Raji (cell line): ENCODE measurements at regions not wholly inside any gene's neighbourhood (a gene's known extent, or its start where the extent isn't known, plus 50 kb on each side); places are given as distances from the start of the nearest gene placed in this dataset.

Experiments used
- POLR2A ChIP-seq: IDR thresholded peaks from 2 replicates; pipeline ENCODE4 v1.6.1; 2011; ENCODE audit warnings: low read depth, low read length, control low read depth; ENCODE audit not compliant: insufficient read depth

DNA sequence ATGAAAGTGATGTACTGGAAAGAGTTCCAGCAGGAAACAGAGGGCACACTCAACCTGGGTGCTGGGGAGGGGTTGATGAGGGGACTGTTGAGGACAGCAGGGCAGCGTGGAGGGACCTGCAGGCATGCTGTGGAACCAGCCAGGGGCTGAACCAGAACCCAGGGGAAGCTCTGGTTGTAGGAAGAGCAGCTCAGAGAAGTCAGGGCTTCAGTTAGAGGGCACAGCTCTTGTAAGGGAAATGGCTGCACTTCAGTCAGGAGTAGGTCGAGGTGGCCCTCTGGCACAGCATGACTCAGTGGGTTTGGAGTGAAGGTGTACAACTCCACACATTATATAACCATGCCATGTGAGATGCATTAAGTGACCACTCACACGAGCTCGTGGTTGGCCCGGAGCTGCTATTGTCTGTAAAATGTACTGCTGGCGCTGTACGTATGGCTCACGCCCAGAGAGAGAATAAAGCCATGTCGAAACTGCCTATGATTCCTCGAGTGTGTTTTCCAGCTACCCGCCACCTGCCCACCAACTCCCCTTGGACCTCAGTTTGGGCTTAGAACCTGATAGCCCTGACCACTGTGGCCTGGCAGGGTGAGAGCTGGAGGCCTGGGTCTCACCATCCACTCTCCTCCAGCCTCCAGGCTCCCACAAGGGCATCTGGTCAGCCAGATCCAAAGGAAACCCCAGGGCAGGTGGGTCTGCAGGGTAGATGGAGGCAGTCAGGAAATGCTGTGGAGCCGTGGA, 136.5 kb upstream of the HS6ST1 start:
- TF ChIP-seq POLR2A: no peak

DNA sequence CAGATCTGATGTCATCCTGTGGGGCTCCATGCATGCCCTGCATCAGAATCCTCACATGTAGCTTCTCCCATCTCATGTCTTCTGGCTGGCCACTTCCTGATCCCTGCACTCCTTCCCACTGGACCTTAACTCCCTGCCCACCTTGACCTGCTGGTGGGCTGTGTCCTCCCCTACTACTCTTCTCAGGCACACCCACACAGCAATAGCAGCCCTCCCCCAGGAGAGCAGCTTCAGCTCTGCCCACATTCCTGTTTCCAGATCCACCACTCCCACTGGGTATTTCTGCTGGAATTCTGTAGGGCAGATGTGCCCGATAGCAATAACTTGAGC, 137.0 kb upstream of the HS6ST1 start:
- TF ChIP-seq POLR2A: no peak

DNA sequence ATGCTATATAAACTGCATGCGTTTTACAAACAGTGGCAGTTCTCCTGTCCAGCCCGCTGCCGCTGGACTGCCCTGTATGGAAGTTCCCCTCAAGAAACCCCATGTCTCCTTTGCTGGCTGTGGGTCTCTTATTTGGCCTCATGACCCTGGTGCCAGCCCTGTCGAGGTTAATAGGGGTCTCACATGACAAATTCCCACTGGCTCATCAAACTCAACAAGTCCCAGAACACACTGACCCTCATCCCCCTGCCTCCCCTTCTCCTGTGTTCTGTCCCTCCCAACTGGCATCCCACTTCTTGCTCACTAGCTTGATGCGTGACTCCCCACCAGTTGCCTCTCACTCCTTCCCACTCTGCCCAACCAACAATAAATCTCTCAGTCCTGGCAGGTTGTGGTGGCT, 137.6 kb upstream of the HS6ST1 start:
- no peak for TF ChIP-seq POLR2A

DNA sequence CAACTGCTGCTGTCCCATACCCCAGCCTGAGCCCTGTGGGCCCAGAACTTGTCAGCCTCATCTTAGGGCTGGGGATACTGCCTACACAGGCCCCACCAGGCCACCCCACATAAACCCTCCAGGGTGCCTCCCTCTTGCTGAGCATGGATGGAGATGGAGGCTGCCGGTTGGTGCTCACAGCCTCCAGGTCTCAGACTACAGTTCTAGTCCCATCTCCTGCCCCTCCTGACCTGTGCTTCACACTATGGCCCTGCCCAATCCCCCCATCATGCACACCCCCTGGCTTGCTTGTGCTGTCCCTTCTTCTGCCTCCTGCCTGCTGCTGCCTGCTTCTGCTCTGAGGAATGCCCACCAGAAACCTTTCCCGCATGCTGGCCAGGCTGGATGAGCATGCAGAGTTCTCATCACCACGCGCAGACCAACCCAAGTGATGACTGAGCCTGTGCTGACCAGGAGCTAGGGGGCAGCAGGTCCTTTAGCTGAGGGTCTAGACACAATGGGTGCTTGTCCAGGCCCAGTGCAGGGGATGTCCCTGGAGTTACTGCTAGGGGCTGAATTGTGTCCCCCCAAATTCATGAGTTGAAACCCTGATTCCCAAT, 138.4 kb upstream of the HS6ST1 start:
- TF ChIP-seq POLR2A: no peak

DNA sequence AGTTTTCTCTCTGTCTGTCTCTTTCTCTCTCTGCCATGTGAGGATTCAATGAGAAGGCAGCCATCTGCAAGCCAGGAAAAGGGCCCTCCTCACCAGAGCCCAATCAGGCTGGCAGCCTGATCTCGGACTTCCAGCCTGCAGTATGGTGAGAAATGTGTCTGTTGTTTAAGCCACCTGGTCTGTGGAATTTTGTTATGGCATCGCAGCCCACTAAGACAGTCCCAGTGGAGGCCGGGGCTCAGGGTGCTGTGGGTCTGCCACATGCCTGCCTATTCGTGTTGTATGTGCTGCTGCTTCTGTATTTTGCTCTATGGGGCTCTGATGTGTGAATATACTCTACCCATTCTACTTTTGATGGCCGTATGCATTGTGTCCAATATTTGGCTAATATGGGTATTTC, 139.0 kb upstream of the HS6ST1 start:
- TF ChIP-seq POLR2A: no peak

DNA sequence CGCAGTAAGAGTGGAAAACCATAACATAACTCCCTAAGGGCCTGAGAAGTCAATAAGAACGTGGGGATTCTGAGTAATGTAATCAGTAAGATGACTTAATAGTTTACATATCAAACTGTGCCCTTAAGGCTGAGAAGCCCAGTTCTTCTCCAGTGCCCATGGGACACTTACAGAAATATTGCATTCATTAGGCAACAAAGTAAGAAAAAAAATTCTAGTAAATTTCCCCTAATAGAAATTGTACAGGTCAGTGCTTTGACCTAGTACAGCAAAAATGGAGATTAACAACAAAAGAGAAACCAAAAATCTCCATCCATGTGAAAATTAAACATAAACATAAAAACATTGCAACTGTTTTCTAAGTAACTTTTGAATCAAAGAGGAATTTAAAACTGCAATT, 139.8 kb upstream of the HS6ST1 start:
- TF ChIP-seq POLR2A: no peak

DNA sequence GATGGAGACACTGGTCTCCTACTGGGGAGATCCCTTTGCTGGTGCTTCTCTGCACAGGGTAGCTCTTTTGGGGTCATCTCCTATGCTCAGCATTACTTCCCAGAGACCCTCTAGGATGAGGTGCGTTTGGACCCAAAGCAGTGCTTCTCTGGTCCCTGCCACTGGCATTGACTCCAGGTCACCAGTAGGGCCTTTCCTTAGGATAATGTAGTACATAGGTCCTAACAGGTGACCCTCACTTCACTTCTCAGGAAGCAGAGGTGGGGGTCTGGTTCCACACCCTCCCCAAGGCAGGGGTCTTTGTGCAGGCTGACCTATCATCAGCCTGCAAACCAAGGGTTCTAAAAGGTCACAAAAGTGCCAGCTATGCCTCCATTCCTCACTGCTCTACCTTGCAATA, 145.8 kb upstream of the HS6ST1 start:
- no peak for TF ChIP-seq POLR2A

DNA sequence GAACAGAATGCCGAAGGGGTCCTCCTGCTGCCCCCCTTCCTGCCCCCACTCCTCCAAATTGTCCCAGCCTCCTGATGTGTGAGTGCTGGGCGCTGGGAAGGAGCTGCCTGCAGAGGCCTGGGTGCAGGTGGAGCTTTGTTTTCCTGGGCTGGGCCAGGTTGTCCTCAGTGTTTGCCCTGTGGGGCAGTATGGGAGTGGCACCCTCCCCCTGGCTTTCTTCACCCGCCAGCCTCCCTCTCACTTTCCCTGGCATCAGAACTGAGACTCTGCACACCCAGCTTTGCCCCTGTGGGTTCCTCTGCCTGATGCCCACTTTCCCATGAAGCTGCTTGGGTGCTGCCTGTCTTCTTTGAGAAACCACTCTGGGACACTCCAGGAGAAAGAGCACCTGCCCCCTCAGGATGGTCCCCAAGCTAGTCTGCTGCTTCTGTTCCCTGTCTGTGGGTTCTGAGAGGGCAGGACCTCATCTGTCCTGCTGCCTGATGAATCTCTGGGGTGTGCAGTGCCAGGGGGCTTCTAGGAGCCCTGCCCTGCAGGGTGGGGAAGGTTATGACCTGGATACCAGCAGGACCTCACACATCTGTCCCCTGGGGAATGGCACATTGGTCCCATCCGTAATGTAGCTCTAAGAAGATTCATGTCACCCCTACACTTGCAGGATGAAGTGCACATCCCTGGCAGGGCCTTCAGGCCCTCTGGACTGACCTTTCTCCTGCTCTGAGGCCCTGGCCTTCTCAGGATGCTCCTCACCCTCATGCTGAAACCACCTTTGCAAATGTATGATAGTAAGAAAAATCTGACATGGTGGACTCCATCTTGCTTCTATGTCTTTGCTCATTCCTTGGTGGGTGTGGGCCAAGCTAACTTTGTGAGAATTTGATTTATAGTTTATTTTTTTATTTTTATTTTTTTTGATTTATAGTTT, 146.8 kb upstream of the HS6ST1 start:
- no peak for TF ChIP-seq POLR2A

DNA sequence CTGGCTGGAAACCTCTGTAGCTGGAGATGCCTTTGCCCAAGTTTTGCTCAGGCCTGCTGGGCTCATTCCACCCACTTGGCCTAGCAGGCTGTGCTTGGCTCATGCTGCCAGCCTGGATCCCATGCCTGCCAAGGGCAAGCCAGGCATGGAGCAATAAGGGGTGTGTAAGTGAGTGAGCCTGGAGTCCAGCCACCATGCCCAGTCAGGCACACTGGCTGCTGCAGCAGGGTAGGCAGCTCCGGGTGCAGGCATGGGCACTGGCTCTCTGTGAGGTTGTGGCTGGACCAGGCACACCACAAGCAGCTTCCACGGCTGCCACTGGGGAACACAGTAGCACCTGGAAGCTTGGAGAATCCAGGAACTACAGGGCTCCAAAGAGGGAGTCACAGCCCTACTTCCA, 147.7 kb upstream of the HS6ST1 start:
- no peak for TF ChIP-seq POLR2A

DNA sequence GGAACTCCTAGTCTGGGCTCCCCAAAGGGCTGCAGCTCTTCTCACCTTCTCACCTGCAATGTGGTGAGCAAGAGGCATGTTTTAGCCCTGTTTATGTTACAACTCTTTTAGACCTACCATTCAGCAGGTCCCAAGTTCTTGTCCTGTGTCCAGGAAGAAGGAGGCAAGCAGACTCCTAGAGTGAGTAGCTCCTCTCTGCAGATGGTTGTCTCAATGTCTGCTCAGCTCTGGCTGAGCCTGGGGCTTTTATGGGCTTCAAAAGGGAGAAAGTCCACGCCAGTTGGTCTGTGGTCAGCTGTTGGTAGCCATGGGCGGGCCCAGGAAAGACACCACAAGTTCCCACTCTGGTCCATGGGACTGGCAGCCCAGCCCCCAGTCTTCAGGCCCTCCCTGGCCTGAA, 148.1 kb upstream of the HS6ST1 start:
- TF ChIP-seq POLR2A: no peak

DNA sequence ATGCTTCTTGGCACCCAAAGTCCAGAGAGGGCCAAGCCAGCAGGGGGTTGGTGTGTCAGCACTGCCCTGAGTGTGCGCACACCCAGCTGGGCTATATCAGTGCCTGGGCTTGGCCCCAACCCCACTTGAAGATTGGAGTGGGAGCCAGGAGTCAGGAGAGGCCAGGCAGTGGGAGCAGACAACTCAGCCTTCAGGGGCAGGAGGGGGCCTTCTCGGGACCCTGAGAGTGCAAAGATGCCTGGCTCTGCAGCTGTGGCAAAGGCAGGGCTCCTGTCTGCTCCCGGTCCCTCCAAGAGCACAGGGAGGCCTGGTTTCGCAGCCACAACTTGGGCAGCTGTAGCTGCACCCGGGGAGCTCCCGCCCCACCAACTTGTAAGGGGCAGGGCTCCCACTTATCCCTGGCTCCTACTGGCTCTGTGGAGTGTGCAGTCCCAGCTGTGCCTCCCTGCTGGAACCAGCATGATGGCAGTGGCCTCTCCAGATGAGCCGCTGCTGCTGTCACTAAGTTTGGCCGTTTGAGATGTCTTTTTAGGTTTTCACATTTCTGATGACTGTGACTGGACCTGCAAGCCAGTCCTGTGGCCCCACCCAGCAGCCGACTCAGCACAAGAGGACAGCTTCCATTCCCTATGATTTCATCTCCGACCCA, 148.8 kb upstream of the HS6ST1 start:
- TF ChIP-seq POLR2A: no peak

DNA sequence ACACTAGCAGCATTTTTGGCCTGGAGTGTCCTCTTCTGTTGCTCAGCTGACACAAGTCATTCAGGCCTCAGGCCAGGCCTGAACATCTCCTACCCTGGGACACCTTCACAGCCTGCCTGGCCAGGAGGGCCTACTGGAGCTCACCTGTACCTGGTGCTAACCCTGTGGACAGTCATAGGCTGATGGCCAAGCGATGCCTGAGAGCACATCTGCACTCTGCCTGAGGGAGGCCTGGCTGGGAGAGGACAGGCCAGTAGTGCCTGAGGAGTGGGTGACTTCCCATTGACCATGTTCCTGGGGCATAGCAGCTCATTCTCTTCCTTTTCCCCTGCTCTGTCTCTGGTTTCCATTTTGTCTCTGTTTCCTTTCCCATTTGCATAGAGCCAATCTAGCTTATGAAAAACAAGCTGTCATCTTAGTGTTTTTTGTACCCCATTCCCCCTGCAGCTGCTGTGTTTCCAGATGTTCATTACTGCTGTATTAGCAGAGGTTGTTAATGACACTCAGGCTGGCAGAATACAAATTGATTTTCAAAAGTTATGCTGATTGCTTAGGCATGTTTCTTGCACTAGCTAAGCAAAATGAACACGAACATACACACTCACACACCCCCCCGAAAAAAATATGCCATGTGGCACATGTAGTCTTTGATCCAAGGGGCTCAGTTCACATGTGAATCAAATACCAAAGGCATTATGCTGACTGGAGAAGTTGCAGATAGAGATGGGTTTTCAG, 149.7 kb upstream of the HS6ST1 start:
- no peak for TF ChIP-seq POLR2A

DNA sequence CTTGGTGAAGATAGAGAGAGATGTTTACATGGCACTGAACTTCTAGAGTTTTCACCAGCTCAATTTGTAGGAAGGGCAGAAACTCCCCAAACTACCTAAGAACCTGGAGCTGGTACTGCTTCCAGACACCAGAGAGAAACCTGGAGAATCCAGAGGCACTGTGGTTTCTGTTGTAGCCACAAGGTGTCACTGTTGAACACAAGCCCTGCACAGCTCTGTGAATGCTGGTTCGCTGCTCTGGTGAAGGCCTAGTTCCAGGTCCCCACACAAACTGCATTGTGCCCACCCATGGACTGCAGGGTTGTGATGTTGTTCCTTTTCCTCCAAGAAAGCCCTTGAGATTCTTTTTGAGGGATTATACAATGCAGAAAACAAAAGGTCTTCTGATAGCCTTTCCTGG, 150.5 kb upstream of the HS6ST1 start:
- TF ChIP-seq POLR2A: no peak

DNA sequence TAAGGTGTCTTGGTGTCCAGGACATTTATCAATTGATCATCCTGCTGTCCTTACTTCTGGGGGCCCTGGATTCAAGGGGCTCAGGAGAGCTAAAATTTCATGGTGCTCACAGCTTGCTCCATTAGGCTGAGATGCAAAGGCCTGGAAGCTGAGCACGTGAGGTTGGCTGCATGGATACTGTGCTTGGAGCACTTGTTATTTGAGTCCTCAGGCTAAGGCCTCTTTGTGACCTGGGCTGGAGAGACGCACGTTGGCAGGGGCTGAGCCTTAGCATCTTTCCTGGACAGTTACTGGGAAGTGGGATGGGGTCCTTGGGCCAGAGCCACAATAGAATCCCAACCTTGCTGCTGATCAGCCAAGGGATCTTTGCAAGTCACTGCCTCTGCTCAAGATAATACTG, 151.2 kb upstream of the HS6ST1 start:
- no peak for TF ChIP-seq POLR2A

DNA sequence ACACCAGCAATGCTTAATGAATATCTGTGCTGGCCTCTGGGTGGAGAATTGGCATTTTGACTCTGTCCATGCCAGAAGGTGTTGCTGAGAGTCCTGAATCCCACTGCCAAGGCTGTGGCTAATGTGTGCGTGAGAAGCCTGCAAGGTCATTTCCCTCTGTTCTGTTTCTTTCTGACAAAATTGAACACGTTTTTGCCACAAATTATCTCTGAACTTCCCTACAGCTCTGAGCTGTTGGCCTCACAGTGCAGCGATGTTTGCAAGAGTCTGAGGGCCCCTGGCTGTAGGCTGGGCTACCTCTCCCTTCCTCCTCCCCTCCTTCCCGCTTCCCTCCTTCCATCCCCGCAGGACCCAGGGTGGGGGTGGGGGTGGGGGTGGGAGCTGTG, 154.1 kb upstream of the HS6ST1 start:
- no peak for TF ChIP-seq POLR2A
